Upper lobe of left lung (tissue), 4 donors: ENCODE measurements at regions not wholly inside any gene's neighbourhood (a gene's known extent, or its start where the extent isn't known, plus 50 kb on each side); places are given as distances from the start of the nearest gene placed in this dataset.

Experiments used
- CTCF ChIP-seq, 6 experiments: fragments of 450-650 bp in 4 of 6; fragments of 200-600 bp in 2 of 6; sonication (generic) in 2 of 6; IDR thresholded peaks; one replicate each; pipeline ENCODE4 v1.5.1; 2016 to 2019; ENCODE audit warnings: antibody characterized with exemption in 6 of 6
- POLR2A ChIP-seq, 4 donors: fragments of 450-650 bp; IDR thresholded peaks; one replicate each; pipeline ENCODE4 v1.5.1; 2016 to 2017; ENCODE audit warnings: antibody characterized with exemption in 4 of 4, mild to moderate bottlenecking in 2 of 4

DNA sequence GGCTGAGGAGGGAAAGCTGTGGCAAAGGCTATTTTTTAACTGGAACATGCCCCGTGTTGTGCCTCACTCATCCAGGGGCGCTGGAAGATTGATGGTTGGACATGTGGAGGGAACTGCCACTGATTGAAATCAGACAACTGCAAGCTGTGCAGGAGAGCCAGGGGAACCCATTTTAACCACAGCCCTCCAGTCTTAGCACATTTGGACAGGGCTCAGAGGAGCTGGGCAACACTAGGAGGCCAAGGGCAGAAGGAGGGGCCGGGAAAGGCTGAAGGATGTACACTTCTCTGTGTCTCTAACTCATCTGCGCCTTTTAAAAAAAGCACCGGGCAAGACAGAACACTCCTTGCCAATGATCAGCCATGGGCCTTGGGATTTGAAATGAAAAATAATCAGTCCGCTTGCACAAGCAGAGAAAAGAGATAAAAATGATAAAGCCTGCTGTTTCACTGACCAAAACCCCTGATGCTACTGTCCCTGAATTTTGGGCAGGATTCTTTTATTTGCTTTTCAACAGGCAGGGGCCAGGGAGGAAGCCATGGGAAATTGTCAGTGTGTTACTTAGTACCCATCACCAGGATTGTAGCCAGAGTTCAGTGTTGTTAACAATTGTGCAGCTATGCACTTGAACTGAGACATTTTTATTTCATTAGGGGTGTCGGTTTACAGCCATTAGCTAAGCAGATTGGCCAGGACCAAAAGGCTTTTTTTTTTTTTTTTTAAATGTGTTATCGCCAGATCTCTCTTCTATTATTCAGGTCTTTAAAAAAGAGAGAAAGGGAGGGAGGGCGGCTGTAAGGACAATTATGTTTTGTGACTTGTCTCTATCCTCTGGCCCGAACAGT is 109.3 kb upstream of the EYA4 start:
- TF ChIP-seq CTCF (IDR thresholded peaks at IDR 0.05) (no peak), POLR2A (IDR thresholded peaks at IDR 0.05) (no peak)
